Activated naive CD8-positive, alpha-beta T cell treated with anti-CD3 and anti-CD28 coated beads, Interleukin-2, amount 50 U/mL, for 16 hours (primary cell): ENCODE measurements at regions not wholly inside any gene's neighbourhood (a gene's known extent, or its start where the extent isn't known, plus 50 kb on each side); places are given as distances from the start of the nearest gene placed in this dataset.
"Not testable (repeated sequence)": the region's sequence is repeated elsewhere in the genome, so short reads cannot be mapped to it uniquely, and the experiment has no call there.

Experiments used
- DNase-seq: peaks from one replicate; pipeline ENCODE4 v3.0.0-alpha.2; 2020; ENCODE audit warnings: low read depth, low spot score

DNA sequence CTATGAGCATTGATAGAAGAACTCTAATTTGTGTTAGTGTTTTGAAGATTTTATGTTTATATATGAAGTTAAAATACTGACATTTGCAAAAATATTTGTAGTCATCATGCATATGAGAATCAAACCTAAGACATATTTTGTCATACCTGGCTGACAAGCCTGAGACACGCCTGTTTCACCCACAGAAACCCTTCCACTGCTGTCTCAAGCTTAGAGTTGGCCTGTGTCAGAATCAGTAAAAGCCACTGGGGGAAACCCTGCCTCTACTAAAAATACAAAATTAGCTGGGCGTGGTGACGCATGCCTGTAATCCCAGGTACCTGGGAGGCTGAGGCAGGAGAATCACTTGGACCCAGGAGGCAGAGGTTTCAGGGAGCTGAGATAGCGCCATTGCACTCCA, 218.0 kb upstream of the C1QTNF3 start:
- DNase-seq, result not testable (repeated sequence)

DNA sequence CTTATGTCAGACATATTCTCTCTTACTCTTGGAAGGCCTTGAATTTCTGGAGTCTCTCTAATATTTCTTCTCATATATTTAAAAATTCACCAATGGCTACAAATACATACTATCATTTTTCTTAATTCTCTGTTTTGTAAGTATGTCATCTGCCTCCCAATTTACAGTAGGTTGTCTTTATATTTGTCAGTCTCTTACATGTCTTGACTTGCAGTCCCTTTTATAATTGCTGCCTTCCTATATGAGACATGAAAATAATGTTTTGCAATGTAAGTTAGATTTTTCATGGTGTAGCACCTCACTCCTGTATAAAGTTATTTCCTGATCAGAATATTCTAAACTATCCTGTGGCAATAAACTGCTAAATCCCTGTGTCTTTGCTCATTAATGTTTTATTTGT, 223.1 kb upstream of the C1QTNF3 start:
- DNase-seq, result not testable (repeated sequence)

DNA sequence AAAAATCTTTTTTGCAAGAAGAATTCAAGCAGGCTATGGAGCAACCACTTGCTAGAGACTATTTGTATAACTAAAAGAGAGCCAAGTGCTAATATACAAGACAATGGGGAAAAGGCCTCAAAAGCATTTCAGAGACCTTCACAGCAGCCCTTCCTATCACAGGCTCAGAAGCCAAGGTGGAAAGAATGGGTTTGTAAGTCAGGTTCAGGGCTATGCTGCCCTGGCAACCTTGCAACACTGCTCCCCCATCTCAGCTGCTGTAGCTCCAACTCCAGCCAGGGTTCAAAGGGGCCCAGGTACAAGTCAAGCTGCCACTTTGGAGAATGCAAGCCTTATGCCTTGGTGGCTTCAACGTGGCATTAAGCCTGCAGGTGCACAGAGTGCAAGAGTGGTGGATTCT, 253.7 kb upstream of the C1QTNF3 start:
- not testable (repeated sequence) for DNase-seq

DNA sequence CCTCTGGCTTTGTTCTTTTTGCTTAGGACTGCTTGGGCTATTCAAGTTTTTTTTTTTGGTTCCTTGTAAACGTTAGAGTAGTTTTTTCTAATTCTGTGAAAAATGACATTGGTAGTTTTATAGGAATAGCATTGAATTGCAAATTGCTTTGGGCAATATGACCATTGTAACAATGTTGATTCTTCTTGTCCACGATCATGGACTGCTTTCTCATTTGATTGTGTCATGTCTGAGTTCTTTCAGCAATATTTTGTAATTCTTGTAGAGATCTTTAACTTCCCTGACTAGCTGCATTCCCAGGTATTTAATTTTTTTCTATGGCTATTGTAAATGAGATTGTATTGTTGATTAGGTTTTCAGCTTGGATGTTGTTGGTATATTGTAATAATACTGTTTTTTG, 286.2 kb upstream of the C1QTNF3 start:
- DNase-seq, result not testable (repeated sequence)

GRCh38 chr5:34329611-34330108, 286.6 kb upstream of the C1QTNF3 start:
- DNase-seq, result not testable (repeated sequence)

DNA sequence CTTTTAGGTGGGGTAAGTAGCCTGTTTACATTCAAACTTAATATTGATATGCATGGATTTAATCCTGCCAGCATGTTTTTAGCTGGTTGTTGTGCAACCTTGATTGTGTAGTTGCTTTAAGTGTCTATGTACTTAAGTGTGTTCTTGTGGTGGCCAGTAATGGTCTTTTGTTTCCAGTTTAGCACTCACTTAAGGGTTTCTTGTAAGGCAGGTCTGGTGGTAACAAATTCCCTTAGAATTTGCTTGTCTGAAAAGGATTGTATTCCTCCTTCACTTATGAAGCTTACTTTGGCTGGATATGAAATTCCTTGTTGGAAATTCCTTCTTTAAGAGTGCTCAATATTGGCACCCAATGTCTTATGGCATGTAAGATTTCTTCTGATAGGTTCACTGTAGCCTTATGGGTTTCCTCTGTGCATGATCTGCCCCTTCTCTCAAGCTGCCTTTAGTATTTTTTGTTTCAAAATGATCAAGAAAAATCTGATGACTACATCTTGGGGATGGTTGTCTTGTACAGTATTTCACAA, 289.0 kb upstream of the C1QTNF3 start:
- not testable (repeated sequence) for DNase-seq

GRCh38 chr5:34339408-34340001, 296.5 kb upstream of the C1QTNF3 start:
- DNase-seq, result not testable (repeated sequence)

DNA sequence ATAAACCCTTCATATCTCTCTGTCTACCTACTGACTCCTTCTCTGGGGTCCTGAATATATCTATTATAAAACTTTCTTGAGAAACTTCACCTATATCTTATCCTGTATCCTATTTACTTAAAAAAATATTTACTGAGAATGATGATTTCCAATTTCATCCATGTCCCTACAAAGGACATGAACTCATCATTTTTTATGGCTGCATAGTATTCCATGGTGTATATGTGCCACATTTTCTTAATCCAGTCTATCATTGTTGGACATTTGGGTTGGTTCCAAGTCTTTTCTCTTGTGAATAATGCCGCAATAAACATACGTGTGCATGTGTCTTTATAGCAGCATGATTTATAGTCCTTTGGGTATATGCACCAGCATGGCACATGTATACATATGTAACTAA, 301.7 kb upstream of the RAI14 start:
- DNase-seq, result not testable (repeated sequence)

DNA sequence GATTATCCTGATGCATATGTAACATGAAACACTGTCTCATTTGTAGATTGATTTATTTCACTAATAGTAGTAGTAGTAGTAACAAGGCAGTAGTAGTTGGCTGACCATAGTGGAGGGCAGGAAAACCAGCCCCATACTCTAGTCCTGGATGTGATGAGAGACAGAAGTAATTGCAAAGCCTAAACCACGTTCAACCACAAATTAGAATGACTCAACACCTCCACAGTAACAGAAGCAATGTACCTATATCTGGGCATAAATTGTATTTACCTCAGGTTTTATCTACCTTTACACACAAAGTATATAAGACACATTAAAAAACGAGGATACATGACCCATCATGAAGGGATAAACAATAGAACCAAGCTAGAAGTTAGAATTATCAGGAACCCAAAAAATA, 284.7 kb upstream of the RAI14 start:
- not testable (repeated sequence) for DNase-seq

DNA sequence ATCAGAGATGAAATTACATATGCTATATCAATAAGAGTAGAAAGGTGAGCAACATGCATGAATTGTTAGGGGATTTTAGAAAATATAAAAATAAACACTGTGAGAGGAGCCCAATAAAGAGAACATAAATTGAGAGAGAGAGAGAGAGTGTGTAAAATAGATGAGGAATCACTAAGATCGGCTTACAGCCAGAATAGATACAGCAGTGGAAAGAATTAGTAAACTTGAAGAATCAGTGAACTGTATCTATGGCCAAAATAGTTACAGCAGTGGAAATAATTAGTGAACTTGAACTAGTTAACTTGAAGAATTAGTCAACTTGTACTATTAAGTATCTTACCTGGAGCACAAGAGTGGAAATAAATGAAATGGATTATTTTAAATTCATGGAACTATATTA, 284.3 kb upstream of the RAI14 start:
- DNase-seq, result not testable (repeated sequence)

- not testable (repeated sequence) for DNase-seq
Observed at GRCh38 chr5:34372739-34373138, 283.4 kb upstream of the RAI14 start.

DNA sequence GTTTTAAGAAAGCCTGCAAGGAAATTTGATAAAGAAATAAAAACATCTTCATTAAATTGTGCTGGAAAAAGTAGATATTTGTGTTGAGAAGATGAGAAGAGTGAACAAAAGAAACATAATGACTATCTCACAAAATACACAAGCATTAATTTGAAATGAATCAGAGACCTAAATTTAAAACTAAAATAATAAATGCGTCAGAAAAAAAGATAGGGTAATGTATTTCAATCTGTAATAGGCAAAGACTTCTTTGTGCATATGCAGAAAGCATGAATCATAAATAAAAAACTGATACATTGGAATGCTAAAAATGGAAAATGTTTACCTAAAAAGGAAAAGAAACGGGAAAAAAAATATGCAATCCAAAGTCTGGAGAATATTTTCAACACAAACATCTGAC, 278.5 kb upstream of the RAI14 start:
- DNase-seq, result not testable (repeated sequence)

DNA sequence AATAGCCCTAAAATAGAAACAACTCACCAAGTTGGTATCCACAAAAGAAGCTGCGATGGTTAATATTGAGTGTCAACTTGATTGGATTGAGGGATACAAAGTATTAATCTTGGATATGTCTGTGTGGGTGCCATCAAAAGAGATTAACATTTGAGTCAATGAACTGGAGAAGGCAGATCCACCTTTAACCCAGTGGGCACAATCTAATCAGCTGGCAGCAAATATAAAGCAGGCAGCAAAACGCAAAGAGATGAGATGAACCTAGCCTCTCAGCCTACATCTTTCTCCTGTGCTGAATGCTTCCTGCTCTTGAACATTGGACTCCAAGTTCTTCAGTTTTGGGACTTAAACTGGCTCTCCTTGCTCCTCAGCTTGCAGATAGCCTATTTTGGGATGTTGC, 277.6 kb upstream of the RAI14 start:
- not testable (repeated sequence) for DNase-seq

- not testable (repeated sequence) for DNase-seq
Observed at GRCh38 chr5:34388754-34389153, 267.4 kb upstream of the RAI14 start.

- no peak for DNase-seq
Observed at GRCh38 chr5:34409373-34409772, 246.8 kb upstream of the RAI14 start.

GRCh38 chr5:34410411-34411139, 245.6 kb upstream of the RAI14 start:
- no peak for DNase-seq

- no peak for DNase-seq
Observed at GRCh38 chr5:34411470-34412346, 244.4 kb upstream of the RAI14 start.

- no peak for DNase-seq
Observed at GRCh38 chr5:34412736-34413135, 243.4 kb upstream of the RAI14 start.

DNA sequence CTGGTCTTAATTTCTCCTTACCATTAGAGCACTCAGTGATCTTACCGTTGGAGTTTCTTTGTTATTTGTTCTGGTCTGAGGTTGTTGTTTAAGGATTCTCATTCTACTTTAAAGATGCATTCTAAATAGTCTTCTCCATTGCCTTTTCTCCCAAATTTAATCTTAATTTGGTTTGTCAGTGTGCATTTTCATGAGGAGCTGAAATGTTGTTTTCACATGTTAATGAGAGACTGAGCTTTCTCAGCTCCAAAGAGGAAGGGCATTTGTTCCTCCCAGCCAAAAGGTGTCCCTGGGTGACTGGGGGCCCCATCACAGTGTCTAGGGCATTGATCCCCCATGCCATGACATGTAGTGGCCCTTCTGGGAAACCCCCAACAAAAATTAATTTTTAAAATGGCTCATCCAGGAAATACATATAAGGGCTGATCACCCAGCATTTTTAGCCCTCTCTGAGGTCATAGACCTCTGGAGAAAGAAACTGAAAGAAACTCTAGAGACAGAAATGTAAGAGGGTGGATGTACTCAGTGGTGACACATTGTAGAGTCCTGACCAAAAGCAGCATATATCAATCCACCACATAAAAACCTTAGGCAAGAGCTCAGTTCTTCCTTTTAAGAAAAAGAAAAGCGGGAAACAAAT, 240.4 kb upstream of the RAI14 start:
- no peak for DNase-seq

GRCh38 chr5:34416501-34417008, 239.6 kb upstream of the RAI14 start:
- no peak for DNase-seq

GRCh38 chr5:34420191-34420590, 235.9 kb upstream of the RAI14 start:
- not testable (repeated sequence) for DNase-seq
